Activated CD4-positive, alpha-beta T cell treated with anti-CD3 and anti-CD28 coated beads, Interleukin-2, amount 10 ng/mL, durations not matched to agents 7 days and 5 days (primary cell): ENCODE measurements at regions not wholly inside any gene's neighbourhood (a gene's known extent, or its start where the extent isn't known, plus 50 kb on each side); places are given as distances from the start of the nearest gene placed in this dataset.
"Not testable (repeated sequence)": the region's sequence is repeated elsewhere in the genome, so short reads cannot be mapped to it uniquely, and the experiment has no call there.

Experiments used
- CTCF ChIA-PET: fragments of 350-600 bp; sonication (Branson Sonifier 250); formaldehyde crosslinking; loops from one replicate; lab custom pipeline; 2021; ENCODE audit warnings: antibody characterized with exemption; lab: Charles Lee
- POLR2A ChIA-PET: fragments of 350-600 bp; sonication (Branson Sonifier 250); formaldehyde crosslinking; loops from one replicate; lab custom pipeline; 2021; ENCODE audit warnings: antibody characterized with exemption; lab: Charles Lee
- DNase-seq: peaks from one replicate; pipeline ENCODE4 v3.0.0-alpha.2; 2020
- H3K27ac Mint-ChIP-seq: one replicate; pipeline ENCODE4 v1.8.0; 2021; ENCODE audit warnings: mild to moderate bottlenecking, moderate library complexity, mixed read lengths
- H3K27me3 Mint-ChIP-seq: one replicate; pipeline ENCODE4 v1.8.0; 2021; ENCODE audit warnings: mixed read lengths
- H3K36me3 Mint-ChIP-seq: one replicate; pipeline ENCODE4 v1.8.0; 2021; ENCODE audit warnings: low read depth, mixed read lengths
- H3K4me1 Mint-ChIP-seq: one replicate; pipeline ENCODE4 v1.8.0; 2021; ENCODE audit warnings: mixed read lengths
- H3K4me3 Mint-ChIP-seq: one replicate; pipeline ENCODE4 v1.8.0; 2021; ENCODE audit warnings: mild to moderate bottlenecking, moderate library complexity, mixed read lengths
- H3K9me3 Mint-ChIP-seq: one replicate; pipeline ENCODE4 v1.8.0; 2021; ENCODE audit warnings: mixed read lengths

- H3K27ac Mint-ChIP-seq, H3K36me3 Mint-ChIP-seq, H3K4me1 Mint-ChIP-seq, H3K4me3 Mint-ChIP-seq, POLR2A ChIA-PET, H3K9me3 Mint-ChIP-seq, DNase-seq, CTCF ChIA-PET: not testable (repeated sequence)
- H3K27me3 Mint-ChIP-seq: peaks cover 19% of the 10 kb centered on the region
Measured at GRCh38 chr7:32777041-32777666, 114.4 kb downstream of the KBTBD2 start.

- H3K36me3 Mint-ChIP-seq, H3K4me1 Mint-ChIP-seq, H3K4me3 Mint-ChIP-seq, POLR2A ChIA-PET, CTCF ChIA-PET, H3K27ac Mint-ChIP-seq, H3K9me3 Mint-ChIP-seq, DNase-seq: not testable (repeated sequence)
- H3K27me3 Mint-ChIP-seq: peaks cover 22% of the 10 kb centered on the region
Measured at GRCh38 chr7:32776318-32776717, 115.2 kb downstream of the KBTBD2 start.

GRCh38 chr7:32775809-32776208 lies 115.8 kb downstream of the KBTBD2 start:
- H3K27ac Mint-ChIP-seq, H3K9me3 Mint-ChIP-seq, H3K4me3 Mint-ChIP-seq, POLR2A ChIA-PET, CTCF ChIA-PET, DNase-seq, H3K4me1 Mint-ChIP-seq, H3K36me3 Mint-ChIP-seq: not testable (repeated sequence)
- H3K27me3 Mint-ChIP-seq: peaks cover 22% of the 10 kb centered on the region

- no peaks in the 10 kb centered on the region for H3K4me1 Mint-ChIP-seq
- no peaks in the 10 kb centered on the region for H3K9me3 Mint-ChIP-seq
- H3K27ac Mint-ChIP-seq: no peak overlapping the region
- CTCF ChIA-PET: no interaction called here
- H3K27me3 Mint-ChIP-seq: peaks cover 22% of the 10 kb centered on the region
- H3K36me3 Mint-ChIP-seq: no peaks in the 10 kb centered on the region
- POLR2A ChIA-PET: no interaction called here
- DNase-seq: no peak
- H3K4me3 Mint-ChIP-seq: no peak overlapping the region
Measured at GRCh38 chr7:32774541-32774951, 117.0 kb downstream of the KBTBD2 start.

DNA sequence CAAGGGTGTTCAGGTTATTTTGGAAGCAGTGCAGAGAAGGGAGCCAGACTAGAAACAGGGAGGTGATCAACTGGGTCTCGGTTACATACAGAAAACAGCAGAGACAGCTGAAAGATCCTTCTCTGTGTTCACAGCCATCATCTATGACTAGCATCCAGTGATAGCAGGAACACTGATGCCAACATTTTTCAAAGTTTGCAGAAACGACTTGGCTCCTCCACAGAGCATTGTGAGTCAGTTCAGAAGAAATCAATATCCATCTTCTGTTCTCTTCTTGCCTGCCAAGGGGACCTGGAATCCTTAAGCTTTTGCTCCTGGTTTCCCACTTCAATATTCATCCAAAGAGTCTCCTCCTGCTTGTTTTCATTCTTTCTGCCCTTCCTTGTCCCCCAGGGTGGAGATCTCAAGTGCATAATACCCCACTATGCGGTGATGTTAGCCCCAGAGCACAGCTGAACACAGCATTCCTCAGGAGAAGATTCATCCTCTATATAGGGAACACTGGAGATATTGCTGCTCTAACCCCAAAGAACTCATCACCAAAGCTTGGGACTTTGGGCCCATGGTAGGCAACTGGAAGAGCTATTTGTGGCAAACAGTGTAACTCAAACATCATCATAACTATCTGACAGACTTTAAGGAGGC lies 122.6 kb downstream of the KBTBD2 start:
- H3K4me1 Mint-ChIP-seq, H3K36me3 Mint-ChIP-seq, H3K4me3 Mint-ChIP-seq, CTCF ChIA-PET, DNase-seq, H3K9me3 Mint-ChIP-seq, H3K27ac Mint-ChIP-seq, POLR2A ChIA-PET: not testable (repeated sequence)
- peaks cover 47% of the 10 kb centered on the region for H3K27me3 Mint-ChIP-seq

DNA sequence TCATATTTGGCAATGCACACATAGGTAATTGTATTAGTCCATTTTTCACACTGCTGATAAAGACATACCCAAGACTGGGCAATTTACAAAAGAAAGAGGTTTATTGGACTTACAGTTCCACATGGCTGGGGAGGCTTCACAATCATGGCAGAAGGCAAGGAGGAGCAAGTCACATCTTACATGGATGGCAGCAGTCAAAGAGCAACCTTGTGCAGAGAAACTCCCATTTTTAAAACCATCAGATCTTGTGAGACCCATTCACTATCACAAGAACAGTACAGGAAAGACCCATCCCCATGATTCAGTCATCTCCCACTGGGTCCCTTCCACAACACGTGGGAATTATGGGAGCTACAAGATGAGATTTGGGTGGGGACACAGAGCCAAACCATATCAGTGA lies 123.2 kb downstream of the KBTBD2 start:
- H3K9me3 Mint-ChIP-seq, H3K27ac Mint-ChIP-seq, H3K4me3 Mint-ChIP-seq, DNase-seq, POLR2A ChIA-PET, H3K36me3 Mint-ChIP-seq, CTCF ChIA-PET, H3K4me1 Mint-ChIP-seq: not testable (repeated sequence)
- peaks cover 49% of the 10 kb centered on the region for H3K27me3 Mint-ChIP-seq

DNA sequence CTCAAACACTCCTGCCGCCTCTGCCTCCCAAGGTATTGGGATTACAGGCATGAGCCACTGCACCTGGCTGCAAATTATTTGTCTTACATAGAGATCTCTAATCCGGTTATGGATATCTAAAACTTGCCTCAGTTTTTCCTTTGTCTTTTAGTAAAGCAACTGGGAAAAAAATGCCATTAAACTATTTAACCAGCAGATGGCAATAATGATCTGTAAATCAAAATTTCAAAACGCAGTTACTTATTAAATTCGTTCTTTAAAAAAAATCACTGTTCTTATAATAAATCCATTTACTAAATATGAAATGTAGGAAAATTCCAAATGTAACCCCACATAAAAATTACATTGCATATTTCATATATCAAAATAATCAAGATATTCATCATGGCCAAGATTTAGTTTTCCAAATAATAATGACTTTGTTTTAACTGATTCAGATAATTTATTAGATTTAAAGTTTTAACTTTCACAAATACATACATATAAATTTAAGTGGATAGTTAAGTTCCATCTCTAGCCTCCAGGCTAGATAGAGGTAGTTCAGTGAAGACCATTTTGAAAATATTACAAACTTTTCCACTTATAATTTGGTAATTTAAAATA lies 125.8 kb downstream of the KBTBD2 start:
- H3K27ac Mint-ChIP-seq, H3K4me3 Mint-ChIP-seq, H3K9me3 Mint-ChIP-seq, POLR2A ChIA-PET, H3K36me3 Mint-ChIP-seq, H3K4me1 Mint-ChIP-seq, CTCF ChIA-PET, DNase-seq: not testable (repeated sequence)
- H3K27me3 Mint-ChIP-seq: peaks cover 59% of the 10 kb centered on the region

DNA sequence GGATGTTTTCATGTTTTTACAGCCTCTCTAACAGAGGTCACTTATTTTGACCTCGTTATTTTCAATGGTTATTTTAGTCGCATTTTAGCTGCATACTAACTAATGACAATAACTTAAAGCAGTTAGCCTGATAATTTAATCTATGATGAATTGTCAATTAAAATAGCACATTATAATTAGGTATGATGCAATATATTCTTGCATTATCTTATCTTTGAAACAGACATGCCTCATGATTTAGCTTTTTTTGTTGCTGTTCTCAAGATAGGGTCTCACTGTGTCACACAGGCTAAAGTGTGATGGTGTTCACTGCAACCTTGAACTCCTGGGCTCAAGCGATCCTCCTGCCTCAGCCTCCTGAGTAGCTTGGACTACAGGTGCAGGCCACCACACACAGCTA lies 126.4 kb downstream of the KBTBD2 start:
- Mint-ChIP-seq H3K4me1 (peaks cover 8% of the 10 kb centered on the region), H3K9me3 (peaks cover 2% of the 10 kb centered on the region), H3K27ac (no peak overlapping the region), H3K36me3 (no peaks in the 10 kb centered on the region), H3K27me3 (peaks cover 61% of the 10 kb centered on the region), H3K4me3 (no peak overlapping the region)
- no peak for DNase-seq
- ChIA-PET POLR2A (no interaction called here), CTCF (interaction anchor here (0.6 kb wide), 1 partner anchor 361 kb away, joined by 3 read pairs; no protein-coding TSS in a partner anchor)

- Mint-ChIP-seq H3K4me1 (peaks cover 8% of the 10 kb centered on the region), H3K4me3 (no peak overlapping the region), H3K27me3 (peaks cover 67% of the 10 kb centered on the region), H3K36me3 (no peaks in the 10 kb centered on the region), H3K27ac (no peak overlapping the region), H3K9me3 (no peaks in the 10 kb centered on the region)
- ChIA-PET CTCF (no interaction called here), POLR2A (no interaction called here)
- no peak for DNase-seq
Measured at GRCh38 chr7:32762925-32763293, 128.7 kb downstream of the KBTBD2 start.

GRCh38 chr7:32762206-32762924 lies 129.2 kb downstream of the KBTBD2 start:
- DNase-seq, H3K9me3 Mint-ChIP-seq, H3K36me3 Mint-ChIP-seq, H3K27ac Mint-ChIP-seq, H3K4me3 Mint-ChIP-seq, POLR2A ChIA-PET, H3K4me1 Mint-ChIP-seq: not testable (repeated sequence)
- CTCF ChIA-PET: interaction anchor here (0.6 to 1.3 kb wide), 2 partner anchors 32 to 345 kb away, joined by 3 to 4 read pairs; no protein-coding TSS in a partner anchor
- H3K27me3 Mint-ChIP-seq: peaks cover 63% of the 10 kb centered on the region

DNA sequence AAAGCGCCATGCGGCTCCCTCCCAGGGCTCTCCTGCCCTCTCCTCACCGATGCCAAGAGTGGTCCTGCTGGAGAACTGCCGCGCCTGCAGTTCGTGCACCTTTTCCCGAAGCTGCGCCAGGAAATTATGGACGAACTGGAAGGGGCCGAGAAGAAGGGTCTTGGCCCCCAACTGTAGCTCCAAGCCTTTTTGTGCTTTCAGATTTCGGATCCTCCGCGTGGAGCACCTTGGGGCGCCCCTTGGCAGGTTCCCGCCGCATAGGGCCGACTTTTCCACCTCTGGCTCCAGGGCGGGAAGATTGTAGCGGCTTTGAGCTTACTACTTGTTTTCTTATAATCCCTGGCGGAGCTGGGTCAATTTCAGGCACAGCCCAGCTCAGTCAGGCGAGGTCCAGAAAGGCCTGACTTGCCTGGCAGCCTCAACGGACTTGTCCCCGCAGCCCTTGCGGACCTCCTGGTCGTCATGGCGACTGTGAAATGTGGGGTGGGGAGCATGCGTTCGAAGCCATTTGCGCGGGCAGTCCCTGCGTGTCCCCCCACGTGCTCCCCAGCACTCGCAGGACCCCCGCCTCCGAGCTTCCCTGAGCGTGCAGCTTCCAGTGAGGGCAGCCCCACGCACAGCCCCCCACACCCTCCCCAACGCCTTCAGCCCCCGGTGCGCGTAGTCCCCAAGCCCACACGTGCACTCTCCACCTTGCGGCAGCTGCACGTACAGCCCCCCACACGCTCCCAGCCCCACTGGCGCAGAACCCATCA lies 129.9 kb downstream of the KBTBD2 start:
- POLR2A ChIA-PET: no interaction called here
- Mint-ChIP-seq H3K9me3 (no peaks in the 10 kb centered on the region), H3K27me3 (peaks cover 60% of the 10 kb centered on the region), H3K36me3 (no peaks in the 10 kb centered on the region), H3K27ac (no peak overlapping the region), H3K4me1 (peaks cover 8% of the 10 kb centered on the region), H3K4me3 (no peak overlapping the region)
- no peak for DNase-seq
- CTCF ChIA-PET: interaction anchor here (0.6 to 1.3 kb wide), 2 partner anchors 32 to 346 kb away, joined by 3 to 4 read pairs; no protein-coding TSS in a partner anchor

DNA sequence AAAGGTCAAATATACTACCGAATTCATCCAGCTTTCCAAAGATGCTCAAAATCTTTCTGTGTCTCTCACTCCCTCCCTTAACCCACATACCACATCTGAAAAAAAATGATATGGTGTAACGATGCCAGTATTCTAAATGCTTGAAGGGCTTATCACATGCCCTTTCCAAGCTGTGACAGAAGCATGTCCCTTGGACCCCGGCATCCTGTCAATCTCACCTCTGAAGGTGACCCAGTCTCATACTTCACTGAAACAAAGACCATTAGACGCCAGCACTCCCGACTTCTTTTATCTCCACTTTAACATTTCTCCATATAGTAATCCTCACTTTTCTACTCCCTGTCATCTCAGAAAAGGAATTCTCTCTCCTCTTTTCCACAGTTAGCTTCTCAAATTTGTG lies 130.8 kb downstream of the KBTBD2 start:
- H3K27me3 Mint-ChIP-seq: peaks cover 62% of the 10 kb centered on the region

More for the DNA sequence above, 130.8 kb downstream of the KBTBD2 start:
- CTCF ChIA-PET, H3K27ac Mint-ChIP-seq, H3K9me3 Mint-ChIP-seq, H3K4me1 Mint-ChIP-seq, DNase-seq, POLR2A ChIA-PET, H3K4me3 Mint-ChIP-seq, H3K36me3 Mint-ChIP-seq: not testable (repeated sequence)
